ENCODE measurements at regions not wholly inside any gene's neighbourhood (a gene's known extent, or its start where the extent isn't known, plus 50 kb on each side); places are given as distances from the start of the nearest gene placed in this dataset.

GRCh38 chr5:112025757-112026156, 268.8 kb upstream of the NREP start:
- ChIA-PET POLR2A (ENCODE audit: unreplicated experiment) (no interaction called here), CTCF (no interaction called here)
- no peaks in the 10 kb centered on the region for H3K27me3 ChIP-seq (ENCODE audit: low read length)
- H3K9me3 ChIP-seq (ENCODE audit: low read length) = no peaks in the 10 kb centered on the region
- no peak overlapping the region for H3K4me2 ChIP-seq (ENCODE audit: low read length)
- no peaks in the 10 kb centered on the region for H3K36me3 ChIP-seq (ENCODE audit: low read depth, low read length)
- H3K4me3 ChIP-seq (ENCODE audit: low read length) = no peak overlapping the region
- no peak for TF ChIP-seq EZH2phosphoT487 (IDR thresholded peaks at IDR 0.05; ENCODE audit: borderline replicate concordance, low read length)
- TF ChIP-seq CTCF (conservative IDR thresholded peaks at IDR 0.05; ENCODE audit: low read depth, low read length) = no peak
- no peak for TF ChIP-seq EZH2 (IDR thresholded peaks at IDR 0.05; ENCODE audit: low read length, unreplicated experiment)
- no peaks in the 10 kb centered on the region for H3F3A ChIP-seq (ENCODE audit: low read length, unreplicated experiment)
- H3K79me2 ChIP-seq (ENCODE audit: low read length) = no peaks in the 10 kb centered on the region
- ATAC-seq (no peak), DNase-seq (no peak)
- H3K9ac ChIP-seq (ENCODE audit: low read length) = no peak overlapping the region
- no peaks in the 10 kb centered on the region for H3K9me2 ChIP-seq (replicated peaks; ENCODE audit: low read length)
- no peak overlapping the region for H3K27ac ChIP-seq (ENCODE audit: low read length)
- no peaks in the 10 kb centered on the region for H3K4me1 ChIP-seq (ENCODE audit: insufficient read depth, low read length)
- H4K20me1 ChIP-seq (ENCODE audit: low read length) = no peaks in the 10 kb centered on the region
- no TSS peak for BruUV-seq (replicated peaks)
- intact Hi-C loops (cut with micrococcal nuclease) = no loop called here
- H2AFZ ChIP-seq (ENCODE audit: low read length) = no peak overlapping the region

GRCh38 chr5:112024769-112025168, 267.8 kb upstream of the NREP start:
- Histone ChIP-seq H4K20me1 (ENCODE audit: low read length) (no peaks in the 10 kb centered on the region), H3K9me3 (ENCODE audit: low read length) (no peaks in the 10 kb centered on the region), H3K27me3 (ENCODE audit: low read length) (no peaks in the 10 kb centered on the region), H3K36me3 (ENCODE audit: low read depth, low read length) (no peaks in the 10 kb centered on the region), H3K79me2 (ENCODE audit: low read length) (no peaks in the 10 kb centered on the region), H2AFZ (ENCODE audit: low read length) (no peak overlapping the region), H3K4me2 (ENCODE audit: low read length) (no peak overlapping the region), H3K4me3 (ENCODE audit: low read length) (no peak overlapping the region), H3K27ac (ENCODE audit: low read length) (no peak overlapping the region), H3F3A (ENCODE audit: low read length, unreplicated experiment) (no peaks in the 10 kb centered on the region), H3K9ac (ENCODE audit: low read length) (no peak overlapping the region), H3K9me2 (replicated peaks; ENCODE audit: low read length) (no peaks in the 10 kb centered on the region), H3K4me1 (ENCODE audit: insufficient read depth, low read length) (no peaks in the 10 kb centered on the region)
- intact Hi-C loops (cut with micrococcal nuclease) = no loop called here
- CTCF ChIA-PET = no interaction called here
- no TSS peak for BruUV-seq (replicated peaks)
- POLR2A ChIA-PET (ENCODE audit: unreplicated experiment) = interaction anchor here (0.6 kb wide), 1 partner anchor 14 kb away, joined by 3 read pairs; no protein-coding TSS in a partner anchor
- no peak for ATAC-seq
- TF ChIP-seq CTCF (conservative IDR thresholded peaks at IDR 0.05; ENCODE audit: low read depth, low read length) (no peak), EZH2phosphoT487 (IDR thresholded peaks at IDR 0.05; ENCODE audit: borderline replicate concordance, low read length) (no peak), EZH2 (IDR thresholded peaks at IDR 0.05; ENCODE audit: low read length, unreplicated experiment) (no peak)
- DNase-seq = no peak

- no TSS peak for BruUV-seq (replicated peaks)
- Histone ChIP-seq H3K4me3 (ENCODE audit: low read length) (no peak overlapping the region), H3K36me3 (ENCODE audit: low read depth, low read length) (no peaks in the 10 kb centered on the region), H3K4me1 (ENCODE audit: insufficient read depth, low read length) (no peaks in the 10 kb centered on the region), H3K79me2 (ENCODE audit: low read length) (no peaks in the 10 kb centered on the region), H3K9ac (ENCODE audit: low read length) (no peak overlapping the region), H2AFZ (ENCODE audit: low read length) (no peak overlapping the region), H4K20me1 (ENCODE audit: low read length) (no peaks in the 10 kb centered on the region), H3K27me3 (ENCODE audit: low read length) (no peaks in the 10 kb centered on the region), H3K4me2 (ENCODE audit: low read length) (no peak overlapping the region), H3K9me3 (ENCODE audit: low read length) (no peaks in the 10 kb centered on the region), H3F3A (ENCODE audit: low read length, unreplicated experiment) (no peaks in the 10 kb centered on the region), H3K9me2 (replicated peaks; ENCODE audit: low read length) (no peaks in the 10 kb centered on the region), H3K27ac (ENCODE audit: low read length) (no peak overlapping the region)
- TF ChIP-seq EZH2 (IDR thresholded peaks at IDR 0.05; ENCODE audit: low read length, unreplicated experiment) (no peak), CTCF (conservative IDR thresholded peaks at IDR 0.05; ENCODE audit: low read depth, low read length) (no peak), EZH2phosphoT487 (IDR thresholded peaks at IDR 0.05; ENCODE audit: borderline replicate concordance, low read length) (no peak)
- POLR2A ChIA-PET (ENCODE audit: unreplicated experiment) = no interaction called here
- CTCF ChIA-PET = no interaction called here
- ATAC-seq (no peak), DNase-seq (no peak)
- intact Hi-C loops (cut with micrococcal nuclease) = no loop called here
These were observed 267.2 kb upstream of the NREP start for GRCh38 chr5:112024221-112024620.
